ENCODE measurements at regions not wholly inside any gene's neighbourhood (a gene's known extent, or its start where the extent isn't known, plus 50 kb on each side); places are given as distances from the start of the nearest gene placed in this dataset.

- TF ChIP-seq POLR2A (IDR thresholded peaks at IDR 0.05) (no peak), CTCF (IDR thresholded peaks at IDR 0.05) (no peak)
These were observed 250.6 kb upstream of the PLET1 start for GRCh38 chr11:112511271-112511670.

Data from breast epithelium (tissue), 3 donors.